HG02763 (cell line): ENCODE measurements at regions not wholly inside any gene's neighbourhood (a gene's known extent, or its start where the extent isn't known, plus 50 kb on each side); places are given as distances from the start of the nearest gene placed in this dataset.
"Not testable (repeated sequence)": the region's sequence is repeated elsewhere in the genome, so short reads cannot be mapped to it uniquely, and the experiment has no call there.

ENCODE experiments used
- ATAC-seq: cut with Tn5 transposase; IDR thresholded peaks from one replicate; pipeline ENCODE4 v1.9.1; 2021; ENCODE audit warnings: mild to moderate bottlenecking, moderate library complexity; ENCODE audit not compliant: unreplicated experiment

DNA sequence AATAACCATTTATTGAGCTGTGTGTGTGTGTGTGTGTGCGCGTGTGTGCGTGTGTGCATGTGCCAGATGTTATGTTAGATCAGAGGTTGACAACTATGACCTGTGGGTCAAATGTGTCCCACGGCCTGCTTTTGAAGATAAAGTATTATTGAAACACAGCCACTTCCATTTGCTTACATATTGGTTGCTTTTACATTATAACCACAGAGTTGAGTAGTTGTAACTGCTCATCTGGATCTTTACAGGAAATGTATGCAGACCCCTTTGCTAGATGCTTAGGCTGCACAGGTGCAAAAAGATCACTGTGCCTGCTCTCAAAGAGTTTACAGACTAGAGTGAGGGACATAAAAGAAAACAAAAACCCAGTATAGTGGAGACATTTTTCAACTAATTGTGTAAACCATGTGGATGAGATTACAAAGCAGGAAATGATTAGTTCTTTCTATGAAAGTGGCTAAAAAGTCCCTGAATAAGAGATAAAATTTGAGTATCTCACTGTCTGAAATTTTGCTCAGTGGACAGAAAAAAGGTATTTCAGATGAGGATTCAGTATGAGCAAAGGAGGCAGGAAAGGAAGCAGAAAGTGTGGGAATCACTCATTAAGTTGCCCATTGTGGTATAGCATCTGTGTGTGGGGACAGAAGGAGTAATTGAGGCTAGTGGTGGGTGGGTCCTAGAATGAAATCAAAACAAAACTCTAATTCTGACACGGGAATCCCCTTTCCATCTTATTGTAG, 188.4 kb downstream of the PAH start:
- ATAC-seq, result no peak

DNA sequence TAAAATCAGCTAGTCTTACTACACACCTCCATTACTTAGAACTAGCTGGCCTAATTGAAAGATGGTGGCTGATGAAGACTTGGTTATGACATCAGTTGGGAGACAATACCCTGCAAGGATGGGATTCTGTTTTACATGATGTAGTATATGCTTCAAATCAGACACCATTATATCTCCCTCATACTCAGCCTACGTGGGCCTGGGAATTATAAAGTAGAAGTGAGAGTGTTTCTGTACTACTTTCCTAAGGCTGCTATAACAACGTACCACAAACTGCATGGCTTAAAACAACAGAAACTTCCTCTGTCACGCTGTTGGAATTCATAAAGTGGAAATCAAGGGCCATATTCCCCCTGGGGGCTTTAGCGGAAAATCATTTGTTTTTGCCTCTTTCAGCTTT, 190.4 kb downstream of the PAH start:
- ATAC-seq, result no peak

DNA sequence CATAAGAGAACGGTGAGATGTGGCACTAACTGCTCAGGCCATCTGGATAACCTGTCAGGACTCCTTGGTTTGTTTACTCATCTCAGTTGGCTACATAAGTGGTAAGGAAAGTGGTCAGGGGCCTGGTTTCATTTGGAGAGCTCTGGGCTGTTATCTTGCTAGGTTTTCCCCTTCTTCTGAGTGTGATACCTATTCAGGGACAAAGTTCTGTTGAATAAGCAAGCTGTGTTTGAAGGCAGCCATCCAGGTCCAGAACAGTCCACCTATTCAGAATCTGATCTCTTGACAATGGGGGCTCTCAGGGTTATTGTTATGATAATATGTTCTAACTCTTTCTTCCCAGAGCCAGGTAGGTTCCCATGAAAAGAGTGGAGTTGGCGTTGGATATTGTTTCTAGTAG, 194.9 kb downstream of the PAH start:
- no peak for ATAC-seq

DNA sequence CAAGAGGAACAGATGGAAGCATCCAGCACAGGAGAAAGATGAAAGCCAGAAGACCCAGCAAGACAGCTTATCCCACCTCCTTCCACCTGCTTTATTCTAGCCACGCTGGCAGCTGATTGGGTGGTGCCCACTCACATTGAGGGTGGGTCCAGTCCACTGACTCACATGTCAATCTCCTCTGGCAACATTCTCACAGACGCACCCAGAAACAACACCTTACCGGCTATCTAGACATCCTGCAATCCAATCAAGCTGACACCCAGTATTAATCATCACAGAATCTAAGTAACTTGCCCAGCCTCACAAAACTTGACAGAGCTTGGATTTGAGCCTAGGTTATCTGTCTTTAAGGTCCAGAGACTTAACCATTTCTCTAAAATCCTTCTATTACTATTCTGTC, 208.9 kb downstream of the PAH start:
- ATAC-seq, result no peak

DNA sequence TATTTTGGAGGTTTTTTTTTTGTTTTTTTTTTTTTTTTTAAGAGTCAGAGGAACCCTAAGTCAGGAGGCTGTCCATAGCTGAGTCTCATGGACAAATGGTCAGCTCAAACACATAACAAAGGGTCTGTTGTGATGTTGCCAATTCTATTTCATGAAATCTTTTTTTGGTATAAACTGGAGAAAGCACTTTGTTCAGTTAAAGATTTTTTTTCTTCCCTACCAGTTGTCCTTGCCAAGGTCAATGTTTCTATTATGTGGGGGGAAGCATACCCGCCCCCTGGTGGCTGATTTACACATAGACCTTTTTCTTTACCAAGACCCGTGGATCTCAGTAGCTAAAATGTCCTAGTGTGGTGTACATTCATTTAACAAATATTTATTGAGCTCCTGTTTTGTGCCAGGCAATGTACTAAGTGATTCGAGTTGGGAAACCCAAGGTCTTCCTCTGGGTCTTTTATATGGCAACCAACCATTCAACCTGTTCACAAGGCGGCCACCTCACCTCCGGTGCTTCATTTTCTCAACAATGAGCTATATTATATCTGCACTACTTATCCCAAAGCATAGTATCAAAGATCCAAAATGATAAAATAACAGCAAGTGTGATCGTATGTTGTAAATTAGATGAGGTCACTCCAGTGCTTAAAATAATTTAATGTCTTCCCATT, 214.5 kb downstream of the PAH start:
- no peak for ATAC-seq

DNA sequence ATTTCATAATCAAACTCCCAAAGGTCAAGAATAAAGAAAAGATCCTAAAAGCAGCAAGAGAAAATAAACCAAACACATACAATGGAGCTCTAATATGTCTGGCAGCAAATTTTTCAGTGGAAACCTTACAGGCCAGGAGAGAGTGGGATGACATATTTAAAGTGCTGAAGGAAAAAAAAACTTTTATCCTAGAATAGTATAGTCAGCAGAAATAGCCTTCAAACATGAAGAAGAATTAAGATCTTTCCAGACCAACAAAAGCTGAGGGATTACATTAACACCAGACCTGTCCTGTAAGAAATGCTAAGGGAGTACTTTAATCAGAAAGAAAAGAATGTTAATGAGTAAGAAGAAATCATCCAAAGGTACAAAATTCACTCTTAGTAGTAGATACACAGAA, 215.7 kb upstream of the IGF1 start:
- no peak for ATAC-seq

DNA sequence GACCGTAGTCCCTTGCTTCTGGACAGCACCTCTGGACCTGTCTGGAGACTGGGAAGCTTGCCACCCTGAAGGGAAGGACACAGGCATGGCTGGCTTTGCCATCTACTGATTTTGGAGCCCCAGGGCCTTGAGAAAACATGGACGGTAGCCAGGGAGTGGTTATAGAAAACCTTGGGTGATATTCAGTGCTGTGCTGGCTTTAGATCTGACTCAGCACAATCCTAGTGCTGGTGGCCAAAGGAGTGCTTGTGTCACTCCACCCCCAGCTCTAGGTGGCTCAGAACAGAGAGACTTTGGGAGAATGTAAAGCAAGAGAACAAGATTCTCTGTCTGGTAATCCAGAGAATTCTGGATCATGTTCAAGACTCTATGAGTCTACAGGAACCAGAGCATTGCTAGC, 214.5 kb upstream of the IGF1 start:
- no peak for ATAC-seq

DNA sequence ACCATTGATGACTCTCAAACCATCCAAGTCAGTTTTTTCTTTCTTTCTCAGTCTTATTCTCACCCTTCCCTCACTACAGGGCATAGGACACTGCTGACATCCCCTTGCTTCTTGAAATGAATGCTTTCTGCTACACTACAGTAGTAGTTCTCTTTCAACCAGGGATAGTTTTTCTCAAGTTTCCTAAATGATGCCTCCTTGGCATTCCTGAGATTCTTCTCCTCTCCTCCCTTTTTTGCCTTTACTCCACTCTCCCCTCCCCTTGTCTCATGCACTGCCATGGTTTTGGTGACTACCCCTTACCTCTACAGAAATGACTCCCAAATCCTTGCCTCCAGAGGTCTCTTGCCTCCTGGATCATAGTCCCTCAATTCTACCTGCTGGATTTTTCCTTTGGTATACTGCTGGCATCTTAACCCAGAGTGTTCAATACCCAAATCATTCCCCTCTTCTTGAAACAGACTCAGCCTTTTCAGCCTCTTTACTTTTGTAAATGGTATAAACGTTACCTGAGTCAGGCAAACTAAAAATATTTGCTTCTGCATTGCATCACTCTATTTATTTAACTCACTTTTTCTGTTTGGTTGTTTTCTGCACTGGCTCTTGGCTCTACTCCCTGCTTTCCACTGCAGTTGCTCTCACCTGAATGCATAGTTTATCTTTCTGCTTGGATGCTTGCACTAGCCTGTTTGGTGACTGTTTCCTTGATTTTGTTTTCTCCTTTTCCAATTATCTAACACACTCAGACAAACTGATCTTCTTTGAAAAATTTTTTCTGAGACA, 211.6 kb upstream of the IGF1 start:
- ATAC-seq, result no peak

DNA sequence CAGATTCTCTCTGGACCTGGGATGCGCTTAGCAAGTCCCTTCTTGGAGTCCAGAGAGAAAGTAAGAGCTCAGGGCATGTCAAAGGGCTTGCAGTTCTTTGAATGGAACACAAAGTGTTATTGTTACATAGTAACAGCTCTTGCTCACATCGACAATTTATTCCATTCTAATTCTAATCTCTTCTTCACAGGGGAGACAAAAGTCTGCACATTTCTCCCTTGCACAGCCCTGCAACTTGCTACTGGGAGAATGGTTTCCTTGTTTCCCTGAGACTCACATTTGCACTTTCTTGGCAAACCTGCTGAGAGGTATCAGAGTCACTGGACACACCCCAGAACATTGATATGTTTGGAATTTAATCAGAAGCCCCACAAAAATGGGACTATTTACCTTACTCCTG, 209.9 kb upstream of the IGF1 start:
- ATAC-seq, result no peak

DNA sequence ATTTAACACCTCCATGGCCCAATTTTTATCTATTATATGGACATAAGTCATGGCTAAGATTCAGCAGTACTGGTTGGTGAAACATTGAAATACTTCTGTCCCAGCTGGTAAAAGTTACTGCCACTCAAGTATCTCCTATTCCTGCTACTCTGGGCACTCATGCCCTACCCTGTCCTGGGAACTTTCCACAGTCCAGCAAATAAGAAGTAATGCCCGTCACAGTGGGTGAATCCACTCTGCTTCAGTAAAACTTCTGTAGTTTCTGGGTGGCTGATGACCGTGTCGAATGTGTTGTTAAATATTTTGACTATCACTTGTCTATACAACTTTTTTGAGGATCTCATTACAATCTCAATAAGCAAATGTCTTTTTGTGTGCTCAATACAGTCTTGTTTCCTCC, 209.3 kb upstream of the IGF1 start:
- ATAC-seq, result no peak

DNA sequence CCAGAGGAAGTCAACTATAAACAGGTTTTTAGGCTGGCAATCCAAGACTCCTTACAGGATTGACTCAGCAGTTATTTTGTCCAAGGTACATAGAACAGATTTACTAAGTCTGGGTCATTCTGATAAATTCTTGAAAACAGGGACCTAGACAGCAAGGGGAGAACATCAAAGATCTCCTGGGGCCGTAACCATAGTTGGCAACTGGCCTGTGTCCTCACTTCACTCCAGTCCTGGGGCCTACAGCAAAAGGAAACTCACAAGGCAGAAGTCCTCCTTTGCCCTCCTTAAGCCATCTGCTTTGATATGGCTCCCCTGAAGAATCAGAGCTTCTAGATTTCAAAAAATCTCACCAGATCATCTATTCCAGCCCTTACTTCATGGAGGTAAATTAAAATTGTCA, 207.2 kb upstream of the IGF1 start:
- ATAC-seq, result no peak

DNA sequence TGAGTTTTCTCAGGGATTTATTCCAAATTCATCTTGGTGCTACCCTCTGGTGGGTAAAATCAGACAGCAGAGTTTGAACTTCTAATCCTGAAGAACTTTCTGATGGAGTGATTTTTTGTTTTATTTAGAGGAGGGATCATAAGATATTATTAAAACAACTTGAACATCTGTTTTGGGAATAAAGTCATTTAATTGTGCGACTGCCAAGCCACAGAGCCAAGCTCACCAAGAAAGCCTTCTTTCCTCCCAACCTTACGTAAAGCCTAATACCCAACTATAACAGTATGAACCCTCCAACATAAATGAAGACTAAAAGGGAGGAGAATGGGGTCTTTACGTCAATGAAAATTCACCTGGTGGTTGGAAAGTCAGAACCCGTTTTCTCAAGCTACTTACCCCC, 205.5 kb upstream of the IGF1 start:
- ATAC-seq, result no peak

DNA sequence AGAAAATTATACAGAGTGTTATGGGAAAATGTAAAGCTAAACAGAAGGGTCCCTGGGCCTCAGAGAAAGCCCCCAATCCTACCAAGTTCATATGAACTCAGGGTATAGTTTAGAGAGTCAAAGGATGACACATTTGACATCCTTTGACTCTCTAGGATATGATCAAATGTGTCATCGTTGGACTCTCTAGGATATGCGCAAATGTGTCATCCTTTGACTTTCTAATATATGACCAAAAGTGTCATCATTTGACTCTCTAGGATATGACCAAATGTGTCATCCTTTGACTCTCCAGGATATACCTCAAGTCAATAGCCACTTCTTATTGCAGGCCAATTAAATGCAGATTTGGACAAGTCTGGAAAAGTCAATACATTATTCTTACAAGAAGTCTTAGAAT, 204.8 kb upstream of the IGF1 start:
- ATAC-seq, result no peak

DNA sequence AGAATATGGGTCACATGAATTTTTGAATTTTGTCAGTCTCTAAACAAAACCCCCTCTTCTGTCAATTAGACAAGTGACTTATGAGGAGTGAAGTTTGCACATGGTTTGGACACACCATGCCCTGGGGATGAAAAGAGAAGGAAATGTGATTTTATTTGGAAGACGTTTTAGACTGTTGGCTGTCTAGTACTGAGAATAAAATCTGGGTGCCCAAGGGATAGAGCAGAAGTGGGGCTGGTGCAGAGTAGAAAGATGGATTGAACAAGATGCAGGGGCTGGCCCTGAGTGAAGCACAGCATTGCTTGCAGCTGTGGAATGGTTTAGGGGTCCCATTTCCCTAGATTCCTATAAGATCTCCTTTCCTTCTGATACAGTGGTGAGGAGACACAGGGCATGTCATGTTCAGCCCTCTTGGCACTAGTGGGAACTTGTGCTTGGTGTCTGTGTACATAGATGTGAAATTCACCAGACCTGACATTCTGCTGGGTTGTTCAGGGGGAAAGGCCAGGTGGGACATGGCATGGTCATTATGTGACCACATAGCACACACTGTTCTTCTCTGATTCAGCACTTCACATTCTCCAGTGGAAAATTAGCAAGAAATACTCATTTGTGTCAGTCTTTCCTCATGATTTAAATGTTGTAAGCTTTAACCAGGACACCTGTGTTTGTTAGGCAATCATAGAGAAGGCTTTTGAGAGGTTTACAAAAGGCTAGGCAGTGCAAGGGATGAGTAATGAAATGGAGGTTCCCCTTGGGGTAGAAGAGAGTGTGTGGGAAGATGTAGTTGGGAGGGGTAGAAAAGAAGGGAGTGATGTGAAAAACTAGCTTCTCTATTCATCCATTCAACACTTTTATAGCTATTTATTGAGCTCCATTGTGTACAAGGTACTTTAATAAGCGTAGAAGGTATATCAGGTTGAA, 202.3 kb upstream of the IGF1 start:
- no peak for ATAC-seq

DNA sequence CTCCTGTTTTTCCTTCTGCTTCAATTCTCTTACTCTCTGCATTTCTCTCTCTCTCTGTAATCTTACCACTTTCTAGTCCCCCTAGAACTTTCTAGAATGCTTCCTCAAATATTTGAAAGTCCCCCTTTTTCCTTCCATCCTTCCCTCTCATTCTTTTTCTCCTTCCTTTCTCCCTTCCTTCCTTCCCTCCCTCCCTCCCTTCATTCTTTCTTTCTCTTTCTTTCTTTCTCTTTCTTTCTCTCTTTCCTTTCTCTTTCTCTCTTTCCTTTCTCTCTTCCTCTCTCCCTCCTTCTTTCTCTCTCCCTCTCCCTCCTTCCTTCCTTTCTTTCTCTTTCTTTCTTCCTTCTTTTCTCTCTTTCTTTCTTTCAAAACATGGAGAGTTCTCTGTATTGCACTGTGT, 201.4 kb upstream of the IGF1 start:
- ATAC-seq, result no peak

DNA sequence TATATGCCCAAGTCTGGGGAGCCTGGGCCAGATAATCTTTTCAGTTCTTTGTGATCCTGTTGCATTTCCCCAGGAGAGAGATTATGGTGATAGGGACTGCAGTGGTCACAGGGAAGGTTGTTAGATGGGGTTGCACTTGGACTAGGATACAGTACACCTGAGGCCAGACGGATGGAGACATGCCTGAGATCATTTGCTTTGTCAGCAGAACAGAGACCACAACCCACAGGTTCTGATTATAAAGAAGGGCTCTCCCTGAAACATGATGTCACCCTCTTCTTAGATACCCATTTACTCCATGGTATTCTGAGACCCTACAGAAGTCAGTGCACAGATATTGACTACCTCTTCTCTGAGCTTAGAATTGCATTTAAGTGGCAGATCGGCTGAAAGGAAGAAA, 200.9 kb upstream of the IGF1 start:
- no peak for ATAC-seq

DNA sequence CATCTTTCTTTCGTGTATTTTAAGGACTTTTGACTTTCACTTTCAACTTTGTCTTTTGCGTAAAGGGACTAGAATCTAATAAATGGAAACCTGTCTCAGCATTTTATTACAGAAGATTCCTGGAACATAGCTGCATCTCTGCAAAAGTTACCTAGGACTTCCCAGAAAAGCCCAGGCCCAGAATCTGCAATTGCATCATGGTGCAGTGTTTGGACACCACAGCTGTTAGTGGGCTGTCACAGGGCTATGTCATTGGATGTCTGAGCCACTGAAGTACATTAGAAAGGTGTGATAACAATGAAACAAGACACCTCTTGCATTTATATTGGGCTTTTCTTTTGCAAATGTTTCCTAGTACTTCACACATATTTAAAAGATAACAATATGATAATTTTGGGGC, 199.9 kb upstream of the IGF1 start:
- no peak for ATAC-seq

DNA sequence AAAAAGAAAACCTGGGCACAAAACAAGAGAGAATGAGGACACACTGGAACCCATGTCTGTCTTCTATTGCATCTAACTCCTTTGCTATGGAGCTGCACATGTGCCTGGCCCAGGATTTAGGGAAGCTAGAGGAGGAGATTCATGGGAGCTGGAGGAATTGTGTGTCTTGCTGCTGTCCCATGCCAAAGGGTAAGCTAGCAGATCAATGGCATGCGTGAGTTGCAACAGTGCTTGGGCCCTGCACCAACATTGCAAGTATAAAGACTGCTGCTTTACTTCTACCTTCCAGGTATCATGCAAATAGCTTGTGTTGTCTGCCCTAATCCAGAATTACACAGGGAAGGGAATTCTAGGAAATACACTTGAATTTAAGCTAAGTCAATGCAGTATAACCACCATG, 196.4 kb upstream of the IGF1 start:
- no peak for ATAC-seq

DNA sequence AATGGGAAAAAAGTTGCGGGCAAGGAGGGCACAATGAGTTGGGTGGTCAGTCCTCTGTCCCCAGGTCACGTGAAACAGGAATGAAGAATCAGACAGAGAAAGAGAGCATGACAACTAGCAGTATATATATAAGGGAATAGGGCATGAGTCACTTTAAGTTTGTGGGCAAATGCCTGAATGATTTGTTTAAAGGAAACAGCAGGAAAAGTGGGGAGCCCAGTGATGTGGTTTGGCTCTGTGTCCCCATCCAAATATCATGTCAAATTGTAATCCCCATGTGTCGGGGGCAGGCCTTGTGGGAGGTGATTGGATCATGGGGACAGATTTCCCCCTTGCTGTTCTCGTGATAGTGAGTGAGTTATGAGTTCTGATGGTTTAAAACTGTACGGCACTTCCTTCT, 195.3 kb upstream of the IGF1 start:
- no peak for ATAC-seq

DNA sequence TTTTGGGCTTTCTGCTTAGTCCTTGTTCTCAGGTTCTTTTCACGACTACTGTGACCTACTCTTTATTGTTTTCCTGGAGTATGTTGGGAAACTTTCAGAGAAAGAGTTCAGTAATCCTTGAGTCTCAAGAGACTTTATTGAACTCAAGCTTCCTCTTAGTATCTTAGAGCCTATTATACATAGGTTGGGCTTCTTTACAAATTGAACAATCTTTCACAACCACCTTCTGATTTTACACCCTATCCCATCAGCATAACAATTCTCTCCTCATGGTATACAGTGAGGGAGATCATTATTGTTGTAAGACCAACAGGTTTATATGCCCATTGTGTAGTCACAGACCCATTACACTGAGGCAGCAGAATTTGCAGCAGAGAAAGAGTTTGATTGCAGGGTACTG, 193.2 kb upstream of the IGF1 start:
- no peak for ATAC-seq

DNA sequence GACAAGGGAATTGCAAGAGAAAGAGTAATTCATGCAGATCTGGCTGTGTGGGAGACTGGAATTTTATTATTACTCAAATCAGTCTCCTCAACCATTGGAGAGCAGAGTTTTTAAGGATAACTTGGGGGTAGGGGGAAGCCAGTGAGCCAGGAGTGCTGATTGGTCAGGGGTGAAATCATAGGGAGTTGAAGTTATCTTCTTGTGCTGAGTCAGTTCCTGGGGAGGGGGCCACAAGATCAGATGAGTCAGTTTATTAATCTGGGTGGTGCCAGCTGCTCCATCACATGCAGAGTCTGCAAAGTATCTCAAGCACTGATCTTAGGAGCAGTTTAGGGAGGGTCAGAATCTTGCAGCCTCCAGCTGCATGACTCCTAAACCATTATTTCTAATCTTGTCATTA, 191.8 kb upstream of the IGF1 start:
- ATAC-seq, result not testable (repeated sequence)
